Progenitor cell of endocrine pancreas (in vitro differentiated cells): ENCODE measurements at regions not wholly inside any gene's neighbourhood (a gene's known extent, or its start where the extent isn't known, plus 50 kb on each side); places are given as distances from the start of the nearest gene placed in this dataset.

Experiments used
- DNase-seq: peaks from one replicate; pipeline ENCODE4 v3.0.0; 2021; ENCODE audit warnings: low spot score; ENCODE audit not compliant: unreplicated experiment
- H3K27ac Mint-ChIP-seq: 2 replicates; pipeline ENCODE4 v1.8.0; 2021; ENCODE audit warnings: mild to moderate bottlenecking, moderate library complexity, mixed read lengths
- H3K27me3 Mint-ChIP-seq: 2 replicates; pipeline ENCODE4 v1.8.0; 2021; ENCODE audit warnings: mixed read lengths
- H3K36me3 Mint-ChIP-seq: 2 replicates; pipeline ENCODE4 v1.8.0; 2022; ENCODE audit warnings: mixed read lengths; ENCODE audit not compliant: insufficient read depth
- H3K4me1 Mint-ChIP-seq: 2 replicates; pipeline ENCODE4 v1.8.0; 2021; ENCODE audit warnings: low read depth, mixed read lengths
- H3K4me3 Mint-ChIP-seq: 2 replicates; pipeline ENCODE4 v1.8.0; 2021; ENCODE audit warnings: low read depth, mild to moderate bottlenecking, moderate library complexity, mixed read lengths
- H3K9me3 Mint-ChIP-seq: 2 replicates; pipeline ENCODE4 v1.8.0; 2021; ENCODE audit warnings: low read depth, mixed read lengths
- TF ChIP-seq, protein P1 (sequence below): fragments of 200-600 bp; sonication (generic); IDR thresholded peaks from one replicate; pipeline ENCODE4 v1.5.0; 2021; ENCODE audit warnings: antibody characterized with exemption, mild to moderate bottlenecking; ENCODE audit not compliant: unreplicated experiment

DNA sequence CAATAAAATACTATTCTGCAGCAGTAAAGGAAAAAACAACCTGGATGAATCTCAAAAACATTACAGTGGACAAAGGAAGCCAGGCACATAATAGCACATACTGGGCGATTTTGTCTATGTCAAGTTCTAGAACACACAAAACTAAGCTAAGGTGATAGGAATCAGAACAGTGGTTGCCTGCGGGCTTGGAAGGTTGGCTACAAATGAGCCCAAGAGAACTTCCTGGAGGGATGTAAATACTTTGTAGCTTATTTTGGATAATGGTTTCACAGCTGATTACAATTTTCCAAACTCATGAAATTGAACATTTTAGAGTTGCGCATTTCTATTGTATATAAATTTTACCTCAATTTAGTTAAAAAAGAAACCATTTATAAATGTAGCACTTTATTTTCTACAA is 67.6 kb upstream of the CES5A start:
- Mint-ChIP-seq H3K4me1 (no peaks in the 10 kb centered on the region), H3K27ac (no peak overlapping the region), H3K27me3 (peaks cover 36% of the 10 kb centered on the region), H3K9me3 (peaks cover 3% of the 10 kb centered on the region), H3K4me3 (no peak overlapping the region), H3K36me3 (no peaks in the 10 kb centered on the region)
- DNase-seq: no peak
- TF ChIP-seq, protein P1, sequence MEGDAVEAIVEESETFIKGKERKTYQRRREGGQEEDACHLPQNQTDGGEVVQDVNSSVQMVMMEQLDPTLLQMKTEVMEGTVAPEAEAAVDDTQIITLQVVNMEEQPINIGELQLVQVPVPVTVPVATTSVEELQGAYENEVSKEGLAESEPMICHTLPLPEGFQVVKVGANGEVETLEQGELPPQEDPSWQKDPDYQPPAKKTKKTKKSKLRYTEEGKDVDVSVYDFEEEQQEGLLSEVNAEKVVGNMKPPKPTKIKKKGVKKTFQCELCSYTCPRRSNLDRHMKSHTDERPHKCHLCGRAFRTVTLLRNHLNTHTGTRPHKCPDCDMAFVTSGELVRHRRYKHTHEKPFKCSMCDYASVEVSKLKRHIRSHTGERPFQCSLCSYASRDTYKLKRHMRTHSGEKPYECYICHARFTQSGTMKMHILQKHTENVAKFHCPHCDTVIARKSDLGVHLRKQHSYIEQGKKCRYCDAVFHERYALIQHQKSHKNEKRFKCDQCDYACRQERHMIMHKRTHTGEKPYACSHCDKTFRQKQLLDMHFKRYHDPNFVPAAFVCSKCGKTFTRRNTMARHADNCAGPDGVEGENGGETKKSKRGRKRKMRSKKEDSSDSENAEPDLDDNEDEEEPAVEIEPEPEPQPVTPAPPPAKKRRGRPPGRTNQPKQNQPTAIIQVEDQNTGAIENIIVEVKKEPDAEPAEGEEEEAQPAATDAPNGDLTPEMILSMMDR: no peak

- H3K9me3 Mint-ChIP-seq: peaks cover 3% of the 10 kb centered on the region
- H3K4me1 Mint-ChIP-seq: no peaks in the 10 kb centered on the region
- no peak overlapping the region for H3K27ac Mint-ChIP-seq
- no peak for DNase-seq
- no peaks in the 10 kb centered on the region for H3K36me3 Mint-ChIP-seq
- H3K27me3 Mint-ChIP-seq: peaks cover 39% of the 10 kb centered on the region
- H3K4me3 Mint-ChIP-seq: no peak overlapping the region
- TF ChIP-seq, protein P1: no peak
Observed at GRCh38 chr16:55941552-55941951, 66.4 kb upstream of the CES5A start.

- Mint-ChIP-seq H3K4me1 (no peaks in the 10 kb centered on the region), H3K36me3 (no peaks in the 10 kb centered on the region), H3K27ac (no peak overlapping the region), H3K27me3 (peaks cover 32% of the 10 kb centered on the region), H3K9me3 (peaks cover 4% of the 10 kb centered on the region), H3K4me3 (no peak overlapping the region)
- DNase-seq: no peak
- TF ChIP-seq, protein P1: no peak
Observed at GRCh38 chr16:55938126-55938525, 63.0 kb upstream of the CES5A start.

GRCh38 chr16:55933038-55933437 is 57.9 kb upstream of the CES5A start:
- H3K4me1 Mint-ChIP-seq: no peaks in the 10 kb centered on the region
- H3K4me3 Mint-ChIP-seq: no peak overlapping the region
- no peak for DNase-seq
- H3K9me3 Mint-ChIP-seq: peaks cover 2% of the 10 kb centered on the region
- peaks cover 11% of the 10 kb centered on the region for H3K27me3 Mint-ChIP-seq
- no peak overlapping the region for H3K27ac Mint-ChIP-seq
- no peaks in the 10 kb centered on the region for H3K36me3 Mint-ChIP-seq
- TF ChIP-seq, protein P1: no peak

DNA sequence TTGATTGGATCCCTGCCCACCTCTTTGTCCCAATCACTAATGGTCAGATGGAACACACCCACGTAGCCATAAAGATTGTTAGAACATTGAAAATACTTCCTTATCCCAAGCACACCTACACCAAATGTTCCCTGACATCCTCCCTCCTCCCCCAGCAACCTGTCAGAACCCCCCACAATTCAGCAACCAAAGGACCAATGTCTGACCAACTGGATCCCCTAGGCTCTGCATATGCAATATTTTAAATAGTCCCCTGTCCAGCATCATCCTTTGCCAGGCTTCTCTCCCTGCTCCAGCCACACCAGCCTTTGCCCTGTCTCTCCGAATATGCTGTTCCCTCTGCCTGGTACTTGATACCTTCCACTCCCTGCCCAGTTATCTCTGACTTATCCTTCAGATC is 54.9 kb upstream of the CES5A start:
- Mint-ChIP-seq H3K9me3 (peaks cover 2% of the 10 kb centered on the region), H3K27me3 (peaks cover 4% of the 10 kb centered on the region), H3K4me3 (no peak overlapping the region), H3K27ac (no peak overlapping the region), H3K36me3 (no peaks in the 10 kb centered on the region), H3K4me1 (peaks cover 2% of the 10 kb centered on the region)
- DNase-seq: no peak
- TF ChIP-seq, protein P1: no peak

DNA sequence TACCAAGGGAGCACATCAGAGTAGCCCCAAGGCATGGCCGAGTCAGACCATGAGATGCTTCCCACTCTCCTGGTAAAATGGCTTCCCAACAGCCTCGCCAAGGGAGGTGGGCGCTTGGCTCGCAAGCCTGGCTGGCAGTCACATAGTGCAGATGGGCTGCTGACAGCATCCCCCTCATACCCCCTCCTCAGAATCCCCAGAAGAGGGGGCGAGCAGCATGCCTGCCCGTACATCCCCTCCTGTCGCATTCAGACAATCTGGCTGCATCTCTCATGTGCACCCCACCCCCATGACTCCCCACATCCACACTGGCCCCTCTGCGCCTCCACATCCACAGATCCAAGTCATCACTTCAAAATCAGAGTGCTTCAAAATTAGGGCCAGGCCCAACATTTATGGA is 54.0 kb upstream of the CES5A start:
- TF ChIP-seq, protein P1: no peak
- Mint-ChIP-seq H3K4me1 (peaks cover 2% of the 10 kb centered on the region), H3K36me3 (no peaks in the 10 kb centered on the region), H3K27ac (no peak overlapping the region), H3K4me3 (no peak overlapping the region), H3K27me3 (peaks cover 4% of the 10 kb centered on the region), H3K9me3 (peaks cover 2% of the 10 kb centered on the region)
- no peak for DNase-seq
